LoVo (cell line): ENCODE measurements at regions not wholly inside any gene's neighbourhood (a gene's known extent, or its start where the extent isn't known, plus 50 kb on each side); places are given as distances from the start of the nearest gene placed in this dataset.

Source experiments
- DNase-seq: peaks from one replicate; pipeline ENCODE4 v3.0.0-alpha.2; 2016; ENCODE audit warnings: low spot score

- no peak for DNase-seq
These were observed 1010.3 kb downstream of the LRFN5 start for GRCh38 chr14:42617005-42617404.

GRCh38 chr14:42606839-42607238 lies 1000.2 kb downstream of the LRFN5 start:
- DNase-seq, result no peak

- no peak for DNase-seq
These were observed 995.7 kb downstream of the LRFN5 start for GRCh38 chr14:42602336-42602845.

DNA sequence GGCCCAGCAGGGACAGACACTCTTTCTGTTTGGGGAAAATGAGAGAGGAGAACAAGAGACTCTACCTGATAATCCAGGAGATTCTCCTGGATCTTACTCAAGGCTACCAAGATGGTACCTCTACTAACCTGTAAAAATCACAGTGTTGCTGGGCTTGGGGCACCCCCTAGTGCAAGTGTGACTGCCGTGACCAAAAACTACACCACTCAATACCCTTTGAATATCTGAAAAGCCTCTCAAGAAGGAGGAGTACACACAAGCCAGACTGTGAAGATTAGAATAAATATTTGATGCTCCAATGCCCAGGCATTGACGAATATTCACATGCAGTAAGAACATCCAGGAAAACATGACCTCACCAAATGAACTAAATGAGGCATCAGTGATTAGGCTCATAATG lies 965.4 kb downstream of the LRFN5 start:
- DNase-seq, result no peak

- DNase-seq, result no peak
These were observed 962.6 kb downstream of the LRFN5 start for GRCh38 chr14:42569227-42569626.

GRCh38 chr14:42565556-42565955 lies 958.9 kb downstream of the LRFN5 start:
- no peak for DNase-seq

DNA sequence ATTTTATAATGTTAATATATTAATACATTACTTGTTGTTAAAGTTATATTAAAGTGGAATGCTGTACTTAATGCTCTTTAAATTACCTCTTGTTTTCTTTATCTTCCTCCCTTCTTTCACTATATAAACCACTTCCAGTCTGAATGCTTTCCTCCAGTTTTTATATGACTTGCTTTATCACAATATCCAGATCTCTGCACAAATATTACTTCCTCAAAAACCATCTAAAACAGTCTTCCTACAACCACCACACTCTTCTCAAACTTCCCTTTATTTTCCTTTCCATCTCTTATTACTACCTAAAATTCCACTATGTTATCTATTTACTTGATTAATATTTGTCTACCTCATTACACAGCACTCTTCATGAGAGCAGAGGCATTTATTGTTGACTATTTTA lies 956.6 kb downstream of the LRFN5 start:
- no peak for DNase-seq

DNA sequence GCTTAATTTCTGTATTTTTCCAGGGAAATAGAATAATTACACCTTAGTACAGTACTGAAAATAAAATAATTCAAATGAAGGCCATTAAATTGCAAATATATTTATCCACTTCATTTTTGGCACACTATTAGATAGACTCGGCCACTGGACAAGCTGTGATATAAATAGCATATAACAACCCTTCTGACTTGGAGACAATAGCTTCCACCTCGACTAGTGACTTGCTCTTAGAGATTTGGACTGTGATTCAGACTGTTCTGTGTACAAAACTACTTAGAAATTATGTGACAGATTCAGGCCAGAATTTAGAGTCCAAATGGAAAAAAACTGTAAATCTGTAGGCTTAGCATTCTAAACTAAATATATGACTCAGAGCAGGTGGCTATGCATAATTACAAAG lies 949.9 kb downstream of the LRFN5 start:
- DNase-seq, result no peak

GRCh38 chr14:42555365-42555764 lies 948.7 kb downstream of the LRFN5 start:
- DNase-seq, result no peak

- no peak for DNase-seq
These were observed 947.4 kb downstream of the LRFN5 start for GRCh38 chr14:42554091-42554490.

- DNase-seq, result no peak
These were observed 943.6 kb downstream of the LRFN5 start for GRCh38 chr14:42550310-42550709.

DNA sequence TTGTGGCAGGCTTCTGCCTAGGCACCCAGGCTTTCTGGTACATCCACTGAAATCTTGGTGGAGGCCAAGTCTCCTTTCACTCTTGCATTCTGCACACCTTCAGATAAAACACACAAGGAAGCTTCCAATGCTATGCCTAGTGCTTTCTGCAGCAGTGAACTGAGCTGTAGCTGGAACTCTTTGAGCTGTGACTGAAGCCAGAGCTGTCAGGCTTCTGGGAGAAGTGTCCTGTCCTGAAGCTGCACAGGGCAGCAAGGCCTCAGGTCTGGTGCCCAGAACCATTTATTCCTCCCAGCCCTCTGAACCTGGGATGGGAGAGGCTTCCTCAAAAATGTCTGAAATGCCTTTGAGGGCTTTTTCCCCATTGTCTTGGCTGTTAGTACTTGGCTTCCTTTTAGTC lies 941.7 kb downstream of the LRFN5 start:
- DNase-seq, result no peak

DNA sequence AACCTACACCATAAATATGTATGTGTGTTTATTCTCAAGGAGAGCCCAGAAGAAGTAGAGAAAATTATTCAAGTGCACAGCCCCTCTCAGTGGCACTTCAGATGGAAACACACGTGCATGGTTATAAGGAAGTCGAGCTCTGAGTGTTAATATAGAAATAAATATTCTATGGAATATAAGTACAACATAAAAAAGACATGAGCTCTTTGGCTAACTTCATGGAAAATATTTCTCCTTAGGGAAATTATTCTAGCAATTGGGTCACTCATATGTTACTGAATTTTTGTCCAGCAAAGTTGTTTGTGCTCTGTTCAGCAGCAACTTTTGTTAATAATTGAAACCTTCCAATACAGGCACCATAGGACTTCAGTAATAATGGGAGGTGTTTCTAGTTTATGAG lies 939.0 kb downstream of the LRFN5 start:
- no peak for DNase-seq

GRCh38 chr14:42541535-42542001 lies 934.9 kb downstream of the LRFN5 start:
- DNase-seq, result no peak

- DNase-seq, result no peak
These were observed 928.7 kb downstream of the LRFN5 start for GRCh38 chr14:42535397-42535796.

DNA sequence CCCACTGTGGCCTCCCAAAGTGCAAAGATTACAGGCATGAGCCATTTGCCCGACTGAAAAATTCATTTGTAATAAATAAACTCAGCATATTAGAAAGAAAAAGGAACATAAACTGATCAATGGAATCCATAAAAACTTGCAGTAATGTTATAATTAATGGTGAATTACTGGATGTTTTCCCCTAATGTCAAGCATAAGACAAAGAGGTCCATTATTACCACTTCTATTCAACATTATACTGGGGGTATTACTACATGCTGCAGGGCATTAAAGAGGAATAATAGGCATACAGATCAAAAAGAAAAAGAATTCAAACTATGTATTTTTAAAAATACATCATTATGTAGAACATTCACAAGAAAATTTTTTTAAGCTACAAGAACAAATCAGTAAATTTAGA lies 926.8 kb downstream of the LRFN5 start:
- DNase-seq, result no peak

GRCh38 chr14:42532194-42532593 lies 925.5 kb downstream of the LRFN5 start:
- DNase-seq, result no peak

- DNase-seq, result no peak
These were observed 920.5 kb downstream of the LRFN5 start for GRCh38 chr14:42527141-42527540.

DNA sequence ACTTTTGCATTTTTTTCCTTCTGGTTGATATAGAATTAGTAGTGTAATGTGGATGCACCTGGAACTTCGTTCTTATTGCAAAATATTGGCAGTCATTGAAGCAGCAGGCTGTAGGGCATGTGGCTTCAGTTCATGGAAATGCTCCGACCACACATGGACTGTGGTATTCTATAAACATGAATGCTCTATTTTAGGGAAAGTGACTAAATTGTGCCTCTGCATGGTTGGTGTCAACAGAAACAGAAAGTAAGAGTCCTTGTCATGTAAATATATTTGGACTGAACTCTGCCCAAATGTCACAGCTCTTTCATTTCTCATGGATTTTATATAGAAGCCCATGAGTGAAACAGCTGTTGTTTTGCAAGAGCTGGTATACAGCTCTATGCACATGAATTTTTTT lies 917.0 kb downstream of the LRFN5 start:
- no peak for DNase-seq

DNA sequence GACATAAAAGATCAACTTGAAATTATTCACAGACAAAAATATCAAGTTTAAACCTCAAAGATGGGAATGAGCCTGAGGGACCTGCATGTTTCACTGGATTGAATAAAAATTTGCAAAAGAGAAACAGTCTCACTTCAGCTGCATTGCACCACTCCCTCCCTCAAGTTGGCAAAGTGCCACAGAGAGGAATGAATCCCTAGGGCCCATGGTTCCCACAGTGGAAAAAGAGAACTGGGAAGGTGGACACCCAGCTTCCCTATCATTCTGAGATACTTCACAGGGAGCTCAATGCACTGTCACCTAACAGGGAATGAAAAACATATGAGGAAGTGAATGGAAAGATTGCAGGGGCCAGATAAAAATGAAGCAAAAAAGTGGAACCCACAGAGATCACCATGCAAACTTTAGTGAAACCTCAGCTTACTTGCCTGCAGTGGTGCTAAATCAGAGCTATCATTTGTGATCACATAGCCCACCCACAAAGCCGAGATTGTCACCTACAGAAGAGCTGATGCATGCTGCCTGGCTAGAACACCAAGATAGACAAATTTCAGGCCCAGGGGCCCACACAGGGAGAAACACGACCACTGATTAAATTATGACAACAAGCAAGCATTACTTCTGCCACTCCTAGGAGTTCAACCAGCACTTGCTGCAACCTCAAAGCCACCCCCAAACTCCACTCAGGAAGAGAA lies 911.3 kb downstream of the LRFN5 start:
- DNase-seq, result no peak

DNA sequence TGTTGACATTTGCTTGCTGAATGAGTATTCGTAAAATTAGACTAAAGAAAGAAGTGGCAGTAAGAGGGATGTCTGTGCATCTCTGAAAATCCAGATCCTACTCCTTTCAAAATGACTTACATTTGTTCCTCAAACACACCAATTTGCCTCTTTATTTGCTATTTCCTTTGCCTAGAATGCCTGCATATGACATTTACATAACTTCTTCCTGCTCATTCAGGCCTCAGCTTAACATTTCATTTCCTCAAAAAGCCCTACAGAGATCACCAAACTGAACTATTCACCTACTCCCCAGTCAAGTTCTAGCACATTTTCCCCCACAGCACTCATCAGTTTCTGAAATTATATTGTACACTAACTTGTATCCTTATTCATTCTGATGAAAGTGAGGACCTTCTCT lies 907.2 kb downstream of the LRFN5 start:
- DNase-seq, result no peak

DNA sequence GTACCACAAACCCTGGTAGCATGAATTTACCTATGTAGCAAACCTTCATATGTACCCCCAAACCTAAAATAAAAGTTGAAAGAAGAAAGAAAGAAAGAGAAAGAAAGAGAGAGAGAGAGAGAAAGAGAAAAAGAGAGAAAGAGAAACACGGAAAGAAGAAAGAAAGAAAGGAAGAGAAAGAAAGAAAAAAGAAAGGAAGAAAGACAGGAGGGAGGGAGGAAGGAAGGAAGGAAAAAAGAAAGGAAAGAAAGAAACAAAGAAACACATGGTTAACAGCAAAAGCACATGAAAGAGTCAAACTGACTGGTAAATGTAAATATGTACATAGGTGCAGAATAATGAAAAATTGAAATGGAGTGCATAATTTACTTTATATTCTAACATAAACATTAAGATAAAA lies 903.4 kb downstream of the LRFN5 start:
- DNase-seq, result no peak

GRCh38 chr14:42508209-42508946 lies 901.7 kb downstream of the LRFN5 start:
- no peak for DNase-seq

DNA sequence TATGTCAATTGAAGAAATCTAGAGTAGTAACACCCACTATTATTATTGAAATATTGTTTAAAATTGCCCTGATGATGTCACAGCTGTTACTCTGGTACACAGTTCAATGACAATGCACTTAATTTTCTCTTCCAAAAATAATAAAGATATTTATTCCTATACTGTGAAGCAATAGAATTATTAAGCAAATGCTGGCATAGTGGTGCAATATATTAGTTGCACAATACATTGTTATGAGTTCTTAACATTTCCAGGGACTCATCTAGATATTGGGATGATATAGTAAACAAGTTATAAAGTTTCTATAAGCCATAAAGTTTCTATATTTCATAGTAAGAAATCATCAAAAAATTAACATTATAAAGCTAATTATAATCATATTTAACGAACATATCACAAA lies 897.8 kb downstream of the LRFN5 start:
- no peak for DNase-seq
